ENCODE measurements at regions not wholly inside any gene's neighbourhood (a gene's known extent, or its start where the extent isn't known, plus 50 kb on each side); places are given as distances from the start of the nearest gene placed in this dataset.

- no peak overlapping the region for H3K4me3 ChIP-seq (replicated peaks; ENCODE audit: low read depth, low read length)
- TF ChIP-seq, protein P1, sequence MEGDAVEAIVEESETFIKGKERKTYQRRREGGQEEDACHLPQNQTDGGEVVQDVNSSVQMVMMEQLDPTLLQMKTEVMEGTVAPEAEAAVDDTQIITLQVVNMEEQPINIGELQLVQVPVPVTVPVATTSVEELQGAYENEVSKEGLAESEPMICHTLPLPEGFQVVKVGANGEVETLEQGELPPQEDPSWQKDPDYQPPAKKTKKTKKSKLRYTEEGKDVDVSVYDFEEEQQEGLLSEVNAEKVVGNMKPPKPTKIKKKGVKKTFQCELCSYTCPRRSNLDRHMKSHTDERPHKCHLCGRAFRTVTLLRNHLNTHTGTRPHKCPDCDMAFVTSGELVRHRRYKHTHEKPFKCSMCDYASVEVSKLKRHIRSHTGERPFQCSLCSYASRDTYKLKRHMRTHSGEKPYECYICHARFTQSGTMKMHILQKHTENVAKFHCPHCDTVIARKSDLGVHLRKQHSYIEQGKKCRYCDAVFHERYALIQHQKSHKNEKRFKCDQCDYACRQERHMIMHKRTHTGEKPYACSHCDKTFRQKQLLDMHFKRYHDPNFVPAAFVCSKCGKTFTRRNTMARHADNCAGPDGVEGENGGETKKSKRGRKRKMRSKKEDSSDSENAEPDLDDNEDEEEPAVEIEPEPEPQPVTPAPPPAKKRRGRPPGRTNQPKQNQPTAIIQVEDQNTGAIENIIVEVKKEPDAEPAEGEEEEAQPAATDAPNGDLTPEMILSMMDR (IDR thresholded peaks at IDR 0.05; ENCODE audit: low read length, missing control alignments): no peak
- DNase-seq (ENCODE audit: low read depth): no peak
Observed at GRCh38 chr2:221002101-221002685, 569.9 kb downstream of the EPHA4 start.

DNA sequence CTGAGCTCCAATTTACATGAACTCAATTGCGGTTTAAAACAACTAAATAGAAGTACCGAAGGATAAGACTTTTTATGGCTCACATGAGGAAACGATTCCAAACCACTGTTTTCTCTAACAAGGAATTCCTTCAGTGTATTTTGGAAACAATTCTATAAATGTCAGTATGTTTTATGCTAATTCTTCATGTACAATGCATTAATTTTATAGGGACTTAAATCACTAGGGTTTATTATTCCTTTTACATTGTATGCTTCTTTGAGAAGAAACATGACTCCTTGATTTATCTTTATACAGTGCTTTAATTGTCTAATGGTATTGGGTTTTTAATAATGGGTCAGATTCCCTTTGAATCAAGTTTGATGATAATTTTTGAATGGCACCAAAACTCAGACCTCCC, 566.8 kb downstream of the EPHA4 start:
- no peak for DNase-seq (ENCODE audit: low read depth)
- no peak overlapping the region for H3K4me3 ChIP-seq (replicated peaks; ENCODE audit: low read depth, low read length)
- TF ChIP-seq, protein P1 (IDR thresholded peaks at IDR 0.05; ENCODE audit: low read length, missing control alignments): no peak

DNA sequence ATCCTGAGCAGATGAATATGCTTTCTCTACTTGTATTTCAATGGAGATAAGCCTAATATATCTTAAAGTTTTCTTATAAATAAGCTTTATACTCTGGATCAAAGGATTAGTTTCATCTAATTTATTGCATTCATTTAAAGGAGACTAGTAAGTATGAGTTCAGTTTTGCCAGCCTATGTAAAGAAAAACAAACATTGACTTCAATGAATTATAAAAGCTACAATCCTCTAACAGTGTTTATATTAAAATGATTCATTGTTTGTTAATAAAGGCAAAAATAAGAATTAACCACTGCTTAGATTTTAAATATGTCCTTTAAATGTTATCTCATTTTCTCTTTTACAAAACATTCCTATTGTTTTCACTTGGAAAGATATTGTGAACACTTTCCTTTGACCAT, 566.0 kb downstream of the EPHA4 start:
- no peak overlapping the region for H3K4me3 ChIP-seq (replicated peaks; ENCODE audit: low read depth, low read length)
- TF ChIP-seq, protein P1 (IDR thresholded peaks at IDR 0.05; ENCODE audit: low read length, missing control alignments): no peak
- no peak for DNase-seq (ENCODE audit: low read depth)

DNA sequence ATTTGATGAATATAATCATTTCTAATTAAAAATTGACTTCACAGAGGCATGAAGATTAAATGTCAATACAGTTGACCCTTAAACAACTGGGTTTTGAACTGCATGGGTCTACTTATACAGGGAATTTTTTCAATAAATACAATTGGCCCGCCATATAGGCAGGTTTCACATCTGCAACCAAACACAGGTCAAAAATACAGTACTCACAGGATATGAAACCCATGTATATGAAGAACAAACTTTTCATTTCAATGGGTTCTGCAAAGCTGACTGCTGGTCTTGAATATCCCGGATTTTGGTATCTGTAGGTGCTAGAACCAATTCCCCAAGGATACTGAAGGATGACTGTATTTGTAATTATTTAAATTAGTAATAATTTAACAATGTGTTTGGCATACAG, 555.6 kb downstream of the EPHA4 start:
- H3K4me3 ChIP-seq (replicated peaks; ENCODE audit: low read depth, low read length): no peak overlapping the region
- DNase-seq (ENCODE audit: low read depth): no peak
- TF ChIP-seq, protein P1 (IDR thresholded peaks at IDR 0.05; ENCODE audit: low read length, missing control alignments): no peak

- no peak for DNase-seq (ENCODE audit: low read depth)
- no peak overlapping the region for H3K4me3 ChIP-seq (replicated peaks; ENCODE audit: low read depth, low read length)
- TF ChIP-seq, protein P1 (IDR thresholded peaks at IDR 0.05; ENCODE audit: low read length, missing control alignments): no peak
Observed at GRCh38 chr2:221018262-221018661, 553.8 kb downstream of the EPHA4 start.

GRCh38 chr2:221019668-221020067, 552.4 kb downstream of the EPHA4 start:
- no peak for DNase-seq (ENCODE audit: low read depth)
- TF ChIP-seq, protein P1 (IDR thresholded peaks at IDR 0.05; ENCODE audit: low read length, missing control alignments): no peak
- no peak overlapping the region for H3K4me3 ChIP-seq (replicated peaks; ENCODE audit: low read depth, low read length)

- H3K4me3 ChIP-seq (replicated peaks; ENCODE audit: low read depth, low read length): no peak overlapping the region
- no peak for DNase-seq (ENCODE audit: low read depth)
- TF ChIP-seq, protein P1 (IDR thresholded peaks at IDR 0.05; ENCODE audit: low read length, missing control alignments): no peak
Observed at GRCh38 chr2:221022554-221022953, 549.5 kb downstream of the EPHA4 start.
